Mucosa of descending colon (tissue), 3 donors: ENCODE measurements at regions not wholly inside any gene's neighbourhood (a gene's known extent, or its start where the extent isn't known, plus 50 kb on each side); places are given as distances from the start of the nearest gene placed in this dataset.

Source experiments
- ATAC-seq: fragments of 200-7000 bp; cut with Tn5 transposase; one replicate; pipeline ENCODE4 v1.9.1; 2020; ENCODE audit warnings: mild to moderate bottlenecking, moderate library complexity
- DNase-seq, 3 donors: peaks; one replicate each; pipeline ENCODE4 v3.0.0-alpha.2; 2020
- H3K36me3 ChIP-seq: fragments of 200-600 bp; one replicate; pipeline ENCODE4 v1.8.0; 2021; ENCODE audit warnings: low read depth, mild to moderate bottlenecking
- H3K4me1 ChIP-seq: fragments of 200-600 bp; one replicate; pipeline ENCODE4 v1.8.0; 2021; ENCODE audit warnings: low read depth, mild to moderate bottlenecking
- H3K4me3 ChIP-seq: fragments of 200-600 bp; one replicate; pipeline ENCODE4 v1.8.0; 2021; ENCODE audit warnings: mild to moderate bottlenecking
- H3K9me3 ChIP-seq: fragments of 200-600 bp; one replicate; pipeline ENCODE4 v1.8.0; 2021; ENCODE audit warnings: mild to moderate bottlenecking
- intact Hi-C, 2 donors: fragments of 100-400 bp; cut with DNase I in 1 of 2; cut with micrococcal nuclease in 1 of 2; formaldehyde crosslinking; loops; one replicate each; pipeline versions ENCODE4 v1.11.0 to v1.11.1; 2022; cut with DNase I, micrococcal nuclease
- TF ChIP-seq, protein P1 (sequence below): fragments of 200-600 bp; IDR thresholded peaks from one replicate; pipeline ENCODE4 v1.8.0; 2022; ENCODE audit warnings: antibody characterized with exemption, mild to moderate bottlenecking
- donor health status: DM: no; HTN: no; CAD: no; lungs with moderate emphysema.
- donor health status: DM: no; HTN: no; CAD: no.
- donor health status: DM: no; HTN: yes; CAD: no.

DNA sequence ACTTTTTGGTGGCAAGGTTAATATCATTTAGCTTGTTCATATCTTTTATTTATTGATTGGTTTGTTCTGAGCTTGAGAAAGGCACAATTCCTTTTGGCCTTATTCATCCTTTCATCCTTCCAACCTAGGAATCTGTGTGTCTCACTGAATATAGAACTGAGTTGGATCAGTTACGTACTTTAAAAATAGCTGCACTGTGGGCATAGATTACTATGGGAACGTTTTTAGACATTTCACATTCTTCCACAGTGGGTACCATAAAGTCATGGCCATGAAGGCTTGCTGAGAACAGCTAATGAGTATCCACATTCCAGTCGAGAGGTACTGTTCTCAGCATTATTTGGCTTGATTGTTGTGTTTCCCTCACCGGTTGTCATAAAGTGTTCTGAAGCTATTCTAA, 217.0 kb upstream of the DKK2 start:
- TF ChIP-seq, protein P1, sequence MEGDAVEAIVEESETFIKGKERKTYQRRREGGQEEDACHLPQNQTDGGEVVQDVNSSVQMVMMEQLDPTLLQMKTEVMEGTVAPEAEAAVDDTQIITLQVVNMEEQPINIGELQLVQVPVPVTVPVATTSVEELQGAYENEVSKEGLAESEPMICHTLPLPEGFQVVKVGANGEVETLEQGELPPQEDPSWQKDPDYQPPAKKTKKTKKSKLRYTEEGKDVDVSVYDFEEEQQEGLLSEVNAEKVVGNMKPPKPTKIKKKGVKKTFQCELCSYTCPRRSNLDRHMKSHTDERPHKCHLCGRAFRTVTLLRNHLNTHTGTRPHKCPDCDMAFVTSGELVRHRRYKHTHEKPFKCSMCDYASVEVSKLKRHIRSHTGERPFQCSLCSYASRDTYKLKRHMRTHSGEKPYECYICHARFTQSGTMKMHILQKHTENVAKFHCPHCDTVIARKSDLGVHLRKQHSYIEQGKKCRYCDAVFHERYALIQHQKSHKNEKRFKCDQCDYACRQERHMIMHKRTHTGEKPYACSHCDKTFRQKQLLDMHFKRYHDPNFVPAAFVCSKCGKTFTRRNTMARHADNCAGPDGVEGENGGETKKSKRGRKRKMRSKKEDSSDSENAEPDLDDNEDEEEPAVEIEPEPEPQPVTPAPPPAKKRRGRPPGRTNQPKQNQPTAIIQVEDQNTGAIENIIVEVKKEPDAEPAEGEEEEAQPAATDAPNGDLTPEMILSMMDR = no peak
- intact Hi-C loops = no loop called here
- DNase-seq (no peak), ATAC-seq (no peak)
- Histone ChIP-seq H3K36me3 (no peaks in the 10 kb centered on the region), H3K4me1 (no peaks in the 10 kb centered on the region), H3K9me3 (no peaks in the 10 kb centered on the region), H3K4me3 (no peak overlapping the region)

DNA sequence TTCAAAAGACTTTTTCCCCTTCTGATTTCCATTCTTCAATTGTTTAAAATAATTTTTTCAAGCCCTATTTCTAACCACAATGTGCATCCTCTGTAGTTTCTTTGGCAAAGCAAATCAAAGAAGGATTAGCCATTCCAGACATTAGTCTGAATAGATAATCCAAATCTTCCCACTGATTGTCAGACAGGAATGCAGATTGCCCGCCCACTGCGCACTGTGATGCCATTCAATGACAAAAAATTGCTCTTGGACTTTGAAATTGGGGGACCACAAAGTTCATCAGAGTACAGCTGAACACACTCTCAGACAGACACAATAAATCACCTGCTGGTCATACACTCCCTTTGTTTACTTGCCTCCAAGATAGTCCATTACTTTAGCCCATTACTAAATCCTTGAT, 216.5 kb upstream of the DKK2 start:
- intact Hi-C loops = no loop called here
- no peaks in the 10 kb centered on the region for H3K36me3 ChIP-seq
- TF ChIP-seq, protein P1 = no peak
- DNase-seq (no peak), ATAC-seq (no peak)
- no peaks in the 10 kb centered on the region for H3K9me3 ChIP-seq
- H3K4me1 ChIP-seq = no peaks in the 10 kb centered on the region
- no peak overlapping the region for H3K4me3 ChIP-seq

DNA sequence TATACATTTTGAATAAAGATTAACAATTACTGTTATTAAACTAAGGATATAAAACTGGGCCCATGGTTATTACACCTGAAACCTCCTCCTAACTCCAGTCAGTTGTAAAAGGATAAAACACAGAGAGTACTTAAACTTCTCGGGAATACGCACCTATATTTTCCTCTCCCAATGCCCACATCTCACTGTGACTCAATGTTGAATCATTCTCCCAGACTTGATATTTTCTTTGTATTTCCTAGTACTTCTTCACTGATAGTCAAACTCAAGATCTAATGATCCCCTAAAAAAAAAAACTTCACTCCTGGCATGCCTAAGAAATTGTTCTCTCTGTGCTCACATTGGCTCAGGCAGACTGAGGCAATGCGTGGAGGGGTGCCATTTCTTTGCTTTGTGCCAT, 212.5 kb upstream of the DKK2 start:
- H3K4me1 ChIP-seq = no peaks in the 10 kb centered on the region
- no peak overlapping the region for H3K4me3 ChIP-seq
- intact Hi-C loops = no loop called here
- DNase-seq (no peak), ATAC-seq (no peak)
- H3K36me3 ChIP-seq = no peaks in the 10 kb centered on the region
- TF ChIP-seq, protein P1 = no peak
- H3K9me3 ChIP-seq = no peaks in the 10 kb centered on the region

DNA sequence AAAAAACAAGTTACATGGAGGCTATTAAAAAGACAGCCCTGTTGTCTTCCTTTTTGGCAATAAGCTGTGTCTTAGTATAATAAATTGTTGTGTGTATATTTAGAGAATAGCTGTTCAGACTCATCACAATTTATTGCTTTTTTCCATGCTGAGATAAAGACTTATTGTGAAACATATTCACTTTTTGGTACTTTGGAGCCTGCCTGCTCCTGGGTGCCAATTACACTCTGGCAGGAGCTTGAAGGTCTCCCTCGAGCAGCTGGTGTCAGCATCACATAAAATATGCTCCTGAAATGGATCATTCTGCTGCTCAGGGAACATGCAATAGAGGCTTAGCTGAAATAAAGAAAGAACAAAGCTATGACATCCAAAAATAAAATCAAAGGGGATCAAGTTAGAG, 211.6 kb upstream of the DKK2 start:
- Histone ChIP-seq H3K4me1 (no peaks in the 10 kb centered on the region), H3K9me3 (no peaks in the 10 kb centered on the region), H3K36me3 (no peaks in the 10 kb centered on the region), H3K4me3 (no peak overlapping the region)
- TF ChIP-seq, protein P1 = no peak
- ATAC-seq = no peak
- intact Hi-C loops = no loop called here
- DNase-seq = no peak

DNA sequence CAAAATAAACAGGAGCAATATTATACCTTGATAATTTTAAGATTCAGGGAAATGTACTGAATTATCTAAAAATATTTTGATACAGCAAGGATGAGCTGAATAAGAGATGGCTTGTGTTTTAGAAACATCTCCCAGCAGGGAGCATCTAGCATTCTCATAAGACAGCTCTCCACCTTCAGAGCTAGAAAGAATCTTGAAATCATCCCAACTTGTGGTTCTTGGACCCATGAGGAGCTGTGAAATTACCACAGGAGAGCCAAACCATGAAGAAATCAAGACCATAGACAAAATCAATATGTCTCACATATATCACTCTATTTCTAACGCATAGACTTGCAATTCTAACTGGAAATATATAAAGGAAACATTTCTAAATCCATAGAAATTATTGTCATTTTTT, 210.6 kb upstream of the DKK2 start:
- H3K9me3 ChIP-seq = no peaks in the 10 kb centered on the region
- no peaks in the 10 kb centered on the region for H3K4me1 ChIP-seq
- H3K4me3 ChIP-seq = no peak overlapping the region
- TF ChIP-seq, protein P1 = no peak
- H3K36me3 ChIP-seq = no peaks in the 10 kb centered on the region
- intact Hi-C loops = no loop called here
- DNase-seq = no peak
- ATAC-seq = no peak

DNA sequence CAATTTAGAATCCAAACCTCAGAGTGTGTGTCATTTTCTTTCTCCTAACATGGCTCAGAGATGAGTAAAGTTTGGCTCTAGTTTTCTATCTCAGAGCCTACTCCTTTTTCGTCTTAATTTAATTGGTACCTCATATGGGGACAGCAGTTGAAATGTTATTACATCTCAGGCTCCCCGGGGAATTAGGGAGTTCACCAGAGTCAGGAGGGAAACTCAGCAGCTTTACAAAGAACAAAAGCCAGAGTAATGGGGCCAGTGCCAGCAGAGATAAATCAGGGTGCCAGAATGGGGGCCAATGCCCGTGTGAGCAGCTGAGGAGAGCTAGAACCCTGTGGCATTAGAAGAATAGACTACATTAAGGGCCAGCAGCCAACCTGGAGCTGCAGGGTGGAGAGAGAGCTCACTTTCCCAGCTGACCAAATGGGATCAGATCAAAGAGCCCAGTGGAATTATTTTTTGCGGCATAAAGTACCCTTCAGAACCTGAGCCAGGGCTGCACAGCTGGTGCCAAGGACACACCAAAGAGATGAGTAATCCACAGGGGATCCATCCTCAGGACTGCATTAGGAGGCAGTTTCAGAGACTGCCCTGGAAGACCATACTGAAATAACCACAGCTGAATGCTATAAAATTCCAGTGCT, 207.1 kb upstream of the DKK2 start:
- H3K4me3 ChIP-seq = no peak overlapping the region
- intact Hi-C loops = no loop called here
- H3K9me3 ChIP-seq = no peaks in the 10 kb centered on the region
- H3K36me3 ChIP-seq = no peaks in the 10 kb centered on the region
- TF ChIP-seq, protein P1 = no peak
- ATAC-seq (no peak), DNase-seq (peak in 2 of 3 donors; percentile 23 to 29)
- no peaks in the 10 kb centered on the region for H3K4me1 ChIP-seq
